ENCODE measurements at regions not wholly inside any gene's neighbourhood (a gene's known extent, or its start where the extent isn't known, plus 50 kb on each side); places are given as distances from the start of the nearest gene placed in this dataset.
"Not testable (repeated sequence)": the region's sequence is repeated elsewhere in the genome, so short reads cannot be mapped to it uniquely, and the experiment has no call there.

GRCh38 chr4:134700251-134700650 is 498.7 kb upstream of the PABPC4L start:
- no peak for DNase-seq
- ATAC-seq (ENCODE audit: insufficient read depth, low FRiP score), result no peak
- Histone ChIP-seq H3K27me3 (ENCODE audit: control insufficient read depth in 3 of 3, insufficient read depth in 3 of 3, low read length in 2 of 3) (no peaks in the 10 kb centered on the region), H3K4me3 (no peak overlapping the region), H3K36me3 (ENCODE audit: control insufficient read depth in 4 of 4, insufficient read depth in 4 of 4, low read length in 4 of 4) (no peaks in the 10 kb centered on the region), H3K9ac (ENCODE audit: insufficient read depth in 1 of 2, low read length in 2 of 2) (no peak overlapping the region), H3K4me1 (ENCODE audit: control insufficient read depth in 5 of 5, insufficient read depth in 5 of 5, low read length in 5 of 5) (no peaks in the 10 kb centered on the region), H3K9me3 (ENCODE audit: control insufficient read depth in 4 of 4, insufficient read depth in 3 of 4, low read length in 3 of 4) (no peaks in the 10 kb centered on the region), H3K27ac (ENCODE audit: low read depth in 1 of 2, low read length in 1 of 2) (no peak overlapping the region)
- TF ChIP-seq CTCF (IDR thresholded peaks at IDR 0.05; ENCODE audit: control extremely low read depth, extremely low read depth), result no peak
- WGBS, 2 donors, result 77 to 90% methylated on average over 4 of the region's 4 CpGs

- H3K4me3 ChIP-seq; H3K36me3 ChIP-seq (ENCODE audit: control insufficient read depth in 4 of 4, insufficient read depth in 4 of 4, low read length in 4 of 4); ATAC-seq (ENCODE audit: insufficient read depth, low FRiP score); H3K9me3 ChIP-seq (ENCODE audit: control insufficient read depth in 4 of 4, insufficient read depth in 3 of 4, low read length in 3 of 4); H3K9ac ChIP-seq (ENCODE audit: insufficient read depth in 1 of 2, low read length in 2 of 2); H3K4me1 ChIP-seq (ENCODE audit: control insufficient read depth in 5 of 5, insufficient read depth in 5 of 5, low read length in 5 of 5); H3K27ac ChIP-seq (ENCODE audit: low read depth in 1 of 2, low read length in 1 of 2); H3K27me3 ChIP-seq (ENCODE audit: control insufficient read depth in 3 of 3, insufficient read depth in 3 of 3, low read length in 2 of 3); DNase-seq: not testable (repeated sequence)
- 86 to 91% methylated on average over 4 of the region's 4 CpGs for WGBS, 2 donors
These were observed 497.2 kb upstream of the PABPC4L start for GRCh38 chr4:134698831-134699230.

- no peak overlapping the region for H3K9ac ChIP-seq (ENCODE audit: insufficient read depth in 1 of 2, low read length in 2 of 2)
- H3K4me3 ChIP-seq, result no peak overlapping the region
- H3K27ac ChIP-seq (ENCODE audit: low read depth in 1 of 2, low read length in 1 of 2), result no peak overlapping the region
- H3K36me3 ChIP-seq (ENCODE audit: control insufficient read depth in 4 of 4, insufficient read depth in 4 of 4, low read length in 4 of 4), result no peaks in the 10 kb centered on the region
- no peaks in the 10 kb centered on the region for H3K4me1 ChIP-seq (ENCODE audit: control insufficient read depth in 5 of 5, insufficient read depth in 5 of 5, low read length in 5 of 5)
- DNase-seq, result no peak
- no peaks in the 10 kb centered on the region for H3K27me3 ChIP-seq (ENCODE audit: control insufficient read depth in 3 of 3, insufficient read depth in 3 of 3, low read length in 2 of 3)
- no peak for TF ChIP-seq CTCF (IDR thresholded peaks at IDR 0.05; ENCODE audit: control extremely low read depth, extremely low read depth)
- no peaks in the 10 kb centered on the region for H3K9me3 ChIP-seq (ENCODE audit: control insufficient read depth in 4 of 4, insufficient read depth in 3 of 4, low read length in 3 of 4)
- WGBS, 2 donors, result 86 to 90% methylated on average over 1 of the region's 1 CpG
- no peak for ATAC-seq (ENCODE audit: insufficient read depth, low FRiP score)
These were observed 493.8 kb upstream of the PABPC4L start for GRCh38 chr4:134695433-134695832.

GRCh38 chr4:134691915-134692314 is 490.3 kb upstream of the PABPC4L start:
- no peak for TF ChIP-seq CTCF (IDR thresholded peaks at IDR 0.05; ENCODE audit: control extremely low read depth, extremely low read depth)
- 91 to 93% methylated on average over 2 of the region's 2 CpGs for WGBS, 2 donors
- no peak overlapping the region for H3K9ac ChIP-seq (ENCODE audit: insufficient read depth in 1 of 2, low read length in 2 of 2)
- H3K36me3 ChIP-seq (ENCODE audit: control insufficient read depth in 4 of 4, insufficient read depth in 4 of 4, low read length in 4 of 4), result no peaks in the 10 kb centered on the region
- peaks cover 0 to 4% (median 0%) of the 10 kb centered on the region in 4 donors for H3K9me3 ChIP-seq (ENCODE audit: control insufficient read depth in 4 of 4, insufficient read depth in 3 of 4, low read length in 3 of 4)
- no peaks in the 10 kb centered on the region for H3K4me1 ChIP-seq (ENCODE audit: control insufficient read depth in 5 of 5, insufficient read depth in 5 of 5, low read length in 5 of 5)
- no peaks in the 10 kb centered on the region for H3K27me3 ChIP-seq (ENCODE audit: control insufficient read depth in 3 of 3, insufficient read depth in 3 of 3, low read length in 2 of 3)
- DNase-seq (no peak), ATAC-seq (ENCODE audit: insufficient read depth, low FRiP score) (no peak)
- H3K4me3 ChIP-seq, result no peak overlapping the region
- H3K27ac ChIP-seq (ENCODE audit: low read depth in 1 of 2, low read length in 1 of 2), result no peak overlapping the region
